ENCODE measurements at regions not wholly inside any gene's neighbourhood (a gene's known extent, or its start where the extent isn't known, plus 50 kb on each side); places are given as distances from the start of the nearest gene placed in this dataset.

GRCh38 chr15:98369081-98369716, 279.1 kb upstream of the IGF1R start:
- TF ChIP-seq, protein P1, sequence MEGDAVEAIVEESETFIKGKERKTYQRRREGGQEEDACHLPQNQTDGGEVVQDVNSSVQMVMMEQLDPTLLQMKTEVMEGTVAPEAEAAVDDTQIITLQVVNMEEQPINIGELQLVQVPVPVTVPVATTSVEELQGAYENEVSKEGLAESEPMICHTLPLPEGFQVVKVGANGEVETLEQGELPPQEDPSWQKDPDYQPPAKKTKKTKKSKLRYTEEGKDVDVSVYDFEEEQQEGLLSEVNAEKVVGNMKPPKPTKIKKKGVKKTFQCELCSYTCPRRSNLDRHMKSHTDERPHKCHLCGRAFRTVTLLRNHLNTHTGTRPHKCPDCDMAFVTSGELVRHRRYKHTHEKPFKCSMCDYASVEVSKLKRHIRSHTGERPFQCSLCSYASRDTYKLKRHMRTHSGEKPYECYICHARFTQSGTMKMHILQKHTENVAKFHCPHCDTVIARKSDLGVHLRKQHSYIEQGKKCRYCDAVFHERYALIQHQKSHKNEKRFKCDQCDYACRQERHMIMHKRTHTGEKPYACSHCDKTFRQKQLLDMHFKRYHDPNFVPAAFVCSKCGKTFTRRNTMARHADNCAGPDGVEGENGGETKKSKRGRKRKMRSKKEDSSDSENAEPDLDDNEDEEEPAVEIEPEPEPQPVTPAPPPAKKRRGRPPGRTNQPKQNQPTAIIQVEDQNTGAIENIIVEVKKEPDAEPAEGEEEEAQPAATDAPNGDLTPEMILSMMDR (IDR thresholded peaks at IDR 0.05; ENCODE audit: control insufficient read depth, extremely low read depth, insufficient read depth) = no peak
- no peak overlapping the region for H3K4me3 ChIP-seq (ENCODE audit: low read depth, low read length)
- no peak for DNase-seq (ENCODE audit: low read depth)

DNA sequence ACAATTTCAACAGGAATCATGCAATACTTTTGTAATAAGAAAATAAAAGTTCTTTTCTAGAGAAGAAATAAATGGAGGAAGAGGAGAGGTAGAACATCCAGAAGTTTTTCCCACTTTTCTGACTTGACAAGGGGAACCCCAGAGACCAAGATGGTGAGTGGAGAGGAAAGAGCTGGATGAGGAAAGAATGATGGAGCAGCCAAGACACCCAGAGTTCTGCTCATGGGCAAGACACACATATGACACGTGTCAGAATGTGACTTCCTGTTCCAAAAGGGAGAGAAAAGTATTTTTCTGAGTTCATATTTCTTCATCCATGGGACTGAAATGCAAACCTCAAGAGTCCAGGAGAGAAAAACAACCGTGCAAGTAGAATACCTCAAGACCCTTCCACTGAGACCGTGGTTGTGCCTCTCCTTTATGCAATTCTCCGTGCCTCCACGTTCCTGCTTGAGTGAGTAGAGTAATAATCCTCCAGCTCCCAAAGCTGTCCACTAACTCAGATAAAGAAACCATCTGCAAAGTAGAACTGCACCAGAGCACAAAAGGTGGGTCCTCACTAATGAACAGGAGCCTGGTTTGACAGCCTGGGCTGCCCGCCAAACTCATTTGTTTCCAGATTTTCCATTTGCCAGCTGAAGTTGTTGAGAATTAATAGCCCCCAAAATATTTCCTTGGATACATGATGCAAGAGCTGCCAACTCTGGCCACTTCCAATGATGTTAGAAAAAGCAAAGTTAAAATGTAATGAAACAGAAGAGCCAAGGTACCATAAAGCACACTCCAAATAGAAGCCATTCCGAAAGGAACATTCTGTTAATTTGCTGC, 272.6 kb upstream of the IGF1R start:
- no peak overlapping the region for H3K4me3 ChIP-seq (ENCODE audit: low read depth, low read length)
- DNase-seq (ENCODE audit: low read depth) = no peak
- TF ChIP-seq, protein P1 (IDR thresholded peaks at IDR 0.05; ENCODE audit: control insufficient read depth, extremely low read depth, insufficient read depth) = no peak

DNA sequence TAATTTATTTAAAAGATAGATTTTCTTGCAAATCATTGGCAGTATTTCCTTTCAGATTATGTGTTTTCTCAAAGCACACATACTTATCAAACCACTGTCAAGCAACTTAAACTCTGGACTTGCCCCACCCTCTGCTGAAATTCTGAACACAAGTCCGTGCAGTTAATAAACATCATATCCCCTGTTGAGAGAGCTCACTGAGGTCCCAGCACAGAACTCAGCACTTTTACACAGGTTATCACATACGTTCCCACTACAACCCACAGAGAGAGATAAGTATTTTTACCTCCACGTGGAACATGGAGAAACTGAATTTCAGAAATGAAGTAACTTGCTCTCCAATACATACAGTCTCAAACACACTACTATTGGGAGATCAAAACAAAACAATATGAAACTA, 267.6 kb upstream of the IGF1R start:
- TF ChIP-seq, protein P1 (IDR thresholded peaks at IDR 0.05; ENCODE audit: control insufficient read depth, extremely low read depth, insufficient read depth) = no peak
- DNase-seq (ENCODE audit: low read depth) = no peak
- H3K4me3 ChIP-seq (ENCODE audit: low read depth, low read length) = no peak overlapping the region

- no peak overlapping the region for H3K4me3 ChIP-seq (ENCODE audit: low read depth, low read length)
- TF ChIP-seq, protein P1 (IDR thresholded peaks at IDR 0.05; ENCODE audit: control insufficient read depth, extremely low read depth, insufficient read depth) = no peak
- DNase-seq (ENCODE audit: low read depth) = no peak
These were observed 266.9 kb upstream of the IGF1R start for GRCh38 chr15:98381446-98381845.

- DNase-seq (ENCODE audit: low read depth) = no peak
- TF ChIP-seq, protein P1 (IDR thresholded peaks at IDR 0.05; ENCODE audit: control insufficient read depth, extremely low read depth, insufficient read depth) = no peak
- no peak overlapping the region for H3K4me3 ChIP-seq (ENCODE audit: low read depth, low read length)
These were observed 266.2 kb upstream of the IGF1R start for GRCh38 chr15:98382139-98382538.

DNA sequence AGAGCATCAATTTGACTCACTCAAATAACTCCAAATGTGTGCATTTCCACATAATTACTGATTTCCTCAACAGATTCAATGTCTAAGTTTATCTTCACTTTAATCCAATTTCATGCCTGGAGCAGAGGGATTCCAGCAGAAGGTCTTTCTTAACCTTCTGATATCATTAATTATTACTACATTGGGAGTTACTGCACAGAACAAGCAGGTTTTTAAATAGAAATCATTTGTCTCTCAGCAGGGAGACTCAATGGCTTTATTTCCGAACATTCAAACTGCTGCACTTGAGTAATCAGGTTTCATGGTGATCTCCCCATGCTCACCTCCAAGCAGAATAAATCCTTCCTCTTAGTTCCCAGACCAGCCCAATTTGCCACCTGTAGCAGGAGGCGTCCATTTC, 264.8 kb upstream of the IGF1R start:
- DNase-seq (ENCODE audit: low read depth) = no peak
- TF ChIP-seq, protein P1 (IDR thresholded peaks at IDR 0.05; ENCODE audit: control insufficient read depth, extremely low read depth, insufficient read depth) = no peak
- no peak overlapping the region for H3K4me3 ChIP-seq (ENCODE audit: low read depth, low read length)

Measured in LNCaP clone FGC (cell line).